DOHH2 (cell line): ENCODE measurements at regions not wholly inside any gene's neighbourhood (a gene's known extent, or its start where the extent isn't known, plus 50 kb on each side); places are given as distances from the start of the nearest gene placed in this dataset.

Experiments used
- H3F3A ChIP-seq: fragments of 200-600 bp; sonication (generic), shearing (Covaris generic); 2 replicates; pipeline ENCODE4 v1.6.0; 2016; ENCODE audit warnings: antibody characterized with exemption, mild to moderate bottlenecking; ENCODE audit not compliant: control insufficient read depth, insufficient read depth
- H3K27ac ChIP-seq: fragments of 200-600 bp; sonication (generic); 2 replicates; pipeline ENCODE4 v1.5.1; 2014; ENCODE audit warnings: low read depth, mild to moderate bottlenecking, low read length, moderate library complexity
- H3K27me3 ChIP-seq: fragments of 200-600 bp; sonication (generic); 2 replicates; pipeline ENCODE4 v1.6.1; 2014; ENCODE audit warnings: mild to moderate bottlenecking, low read length, mixed read lengths; ENCODE audit not compliant: control insufficient read depth
- H3K36me3 ChIP-seq: fragments of 200-600 bp; sonication (generic); 2 replicates; pipeline ENCODE4 v1.6.1; 2014; ENCODE audit warnings: mild to moderate bottlenecking, low read length, moderate library complexity, mixed read lengths; ENCODE audit not compliant: control insufficient read depth
- H3K4me1 ChIP-seq: fragments of 200-600 bp; sonication (generic); 2 replicates; pipeline ENCODE4 v1.6.1; 2014; ENCODE audit warnings: mild to moderate bottlenecking, low read length, mixed read lengths; ENCODE audit not compliant: control insufficient read depth
- H3K4me2 ChIP-seq: fragments of 200-600 bp; sonication (generic); 2 replicates; pipeline ENCODE4 v1.6.0; 2014; ENCODE audit warnings: mild to moderate bottlenecking, low read length, moderate library complexity
- H3K4me3 ChIP-seq: fragments of 200-600 bp; sonication (generic); 2 replicates; pipeline ENCODE4 v1.5.1; 2014; ENCODE audit warnings: mild to moderate bottlenecking, low read length, mixed read lengths
- H3K79me2 ChIP-seq: fragments of 200-600 bp; sonication (generic); 2 replicates; pipeline ENCODE4 v1.6.1; 2014; ENCODE audit warnings: mild to moderate bottlenecking, low read length, mixed read lengths; ENCODE audit not compliant: control insufficient read depth
- H3K9me2 ChIP-seq: fragments of 200-600 bp; sonication (generic); replicated peaks from 2 replicates; pipeline ENCODE4 v1.6.1; 2014; ENCODE audit warnings: mild to moderate bottlenecking, low read length, mixed read lengths; ENCODE audit not compliant: control insufficient read depth
- H3K9me3 ChIP-seq: fragments of 200-600 bp; sonication (generic); 2 replicates; pipeline ENCODE4 v1.6.1; 2014; ENCODE audit warnings: antibody characterized with exemption, low read length, mixed read lengths; ENCODE audit not compliant: control insufficient read depth, insufficient read depth
- H4K20me1 ChIP-seq: fragments of 200-600 bp; sonication (generic); 2 replicates; pipeline ENCODE4 v1.6.0; 2014; ENCODE audit warnings: low read depth, mild to moderate bottlenecking, antibody characterized with exemption, low read length, moderate library complexity; ENCODE audit not compliant: control insufficient read depth, insufficient read depth
- EZH2phosphoT487 ChIP-seq: fragments of 200-600 bp; sonication (generic); IDR thresholded peaks from 2 replicates; pipeline ENCODE4 v1.6.1; 2017; ENCODE audit warnings: borderline replicate concordance, mild to moderate bottlenecking, antibody characterized with exemption, low read length, moderate library complexity, mixed read lengths
- TF ChIP-seq, protein P1 (sequence below): fragments of 200-600 bp; sonication (generic); IDR thresholded peaks from one replicate; pipeline ENCODE4 v1.5.1; 2014; ENCODE audit warnings: antibody characterized with exemption, mild to moderate bottlenecking, low read depth, low read length; ENCODE audit not compliant: poor library complexity, severe bottlenecking

DNA sequence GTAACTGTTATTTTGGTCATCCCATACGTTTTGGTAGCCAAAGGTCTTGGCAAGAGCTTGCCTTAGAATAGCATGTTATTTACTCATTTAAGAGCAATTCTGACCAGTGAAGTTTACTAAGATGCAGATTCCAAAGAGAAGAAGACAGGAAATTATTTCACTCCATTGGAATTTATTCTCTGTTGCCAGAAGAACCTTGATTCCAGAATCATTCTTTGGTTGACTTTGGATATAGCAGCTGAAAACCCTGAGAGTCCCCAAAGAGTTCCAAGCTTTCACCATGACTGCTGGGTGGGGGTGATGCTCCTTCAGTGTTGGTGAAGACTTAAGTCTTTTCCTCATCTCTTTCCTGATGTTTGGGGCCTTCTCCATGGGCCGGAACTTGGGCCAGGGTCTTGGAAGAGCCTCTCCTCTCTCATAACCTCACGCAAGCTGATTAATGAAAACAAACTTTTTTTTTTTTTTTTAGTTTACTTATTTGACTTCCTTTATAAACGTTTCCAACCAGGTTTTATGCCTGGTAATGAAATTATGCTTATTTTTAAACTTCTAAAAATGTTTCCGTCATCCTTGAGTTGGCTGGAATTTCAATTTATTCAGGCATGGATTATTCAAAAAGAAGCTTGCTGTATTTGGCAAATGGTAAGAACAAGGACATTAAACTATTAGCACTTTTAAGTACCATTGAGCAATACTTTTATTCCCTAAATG lies 192.0 kb downstream of the MTX2 start:
- H3K27me3 ChIP-seq: peaks cover 8% of the 10 kb centered on the region; the same call in 1 of the 2 replicates
- no peak for TF ChIP-seq EZH2phosphoT487
- TF ChIP-seq, protein P1, sequence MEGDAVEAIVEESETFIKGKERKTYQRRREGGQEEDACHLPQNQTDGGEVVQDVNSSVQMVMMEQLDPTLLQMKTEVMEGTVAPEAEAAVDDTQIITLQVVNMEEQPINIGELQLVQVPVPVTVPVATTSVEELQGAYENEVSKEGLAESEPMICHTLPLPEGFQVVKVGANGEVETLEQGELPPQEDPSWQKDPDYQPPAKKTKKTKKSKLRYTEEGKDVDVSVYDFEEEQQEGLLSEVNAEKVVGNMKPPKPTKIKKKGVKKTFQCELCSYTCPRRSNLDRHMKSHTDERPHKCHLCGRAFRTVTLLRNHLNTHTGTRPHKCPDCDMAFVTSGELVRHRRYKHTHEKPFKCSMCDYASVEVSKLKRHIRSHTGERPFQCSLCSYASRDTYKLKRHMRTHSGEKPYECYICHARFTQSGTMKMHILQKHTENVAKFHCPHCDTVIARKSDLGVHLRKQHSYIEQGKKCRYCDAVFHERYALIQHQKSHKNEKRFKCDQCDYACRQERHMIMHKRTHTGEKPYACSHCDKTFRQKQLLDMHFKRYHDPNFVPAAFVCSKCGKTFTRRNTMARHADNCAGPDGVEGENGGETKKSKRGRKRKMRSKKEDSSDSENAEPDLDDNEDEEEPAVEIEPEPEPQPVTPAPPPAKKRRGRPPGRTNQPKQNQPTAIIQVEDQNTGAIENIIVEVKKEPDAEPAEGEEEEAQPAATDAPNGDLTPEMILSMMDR: no peak
- H3K79me2 ChIP-seq: no peaks in the 10 kb centered on the region
- no peaks in the 10 kb centered on the region for H3F3A ChIP-seq
- no peak overlapping the region for H3K4me2 ChIP-seq
- H3K9me2 ChIP-seq: no peaks in the 10 kb centered on the region
- no peaks in the 10 kb centered on the region for H4K20me1 ChIP-seq
- H3K4me3 ChIP-seq: no peak overlapping the region
- H3K9me3 ChIP-seq: no peaks in the 10 kb centered on the region
- no peak overlapping the region for H3K27ac ChIP-seq
- H3K4me1 ChIP-seq: no peaks in the 10 kb centered on the region
- no peaks in the 10 kb centered on the region for H3K36me3 ChIP-seq

DNA sequence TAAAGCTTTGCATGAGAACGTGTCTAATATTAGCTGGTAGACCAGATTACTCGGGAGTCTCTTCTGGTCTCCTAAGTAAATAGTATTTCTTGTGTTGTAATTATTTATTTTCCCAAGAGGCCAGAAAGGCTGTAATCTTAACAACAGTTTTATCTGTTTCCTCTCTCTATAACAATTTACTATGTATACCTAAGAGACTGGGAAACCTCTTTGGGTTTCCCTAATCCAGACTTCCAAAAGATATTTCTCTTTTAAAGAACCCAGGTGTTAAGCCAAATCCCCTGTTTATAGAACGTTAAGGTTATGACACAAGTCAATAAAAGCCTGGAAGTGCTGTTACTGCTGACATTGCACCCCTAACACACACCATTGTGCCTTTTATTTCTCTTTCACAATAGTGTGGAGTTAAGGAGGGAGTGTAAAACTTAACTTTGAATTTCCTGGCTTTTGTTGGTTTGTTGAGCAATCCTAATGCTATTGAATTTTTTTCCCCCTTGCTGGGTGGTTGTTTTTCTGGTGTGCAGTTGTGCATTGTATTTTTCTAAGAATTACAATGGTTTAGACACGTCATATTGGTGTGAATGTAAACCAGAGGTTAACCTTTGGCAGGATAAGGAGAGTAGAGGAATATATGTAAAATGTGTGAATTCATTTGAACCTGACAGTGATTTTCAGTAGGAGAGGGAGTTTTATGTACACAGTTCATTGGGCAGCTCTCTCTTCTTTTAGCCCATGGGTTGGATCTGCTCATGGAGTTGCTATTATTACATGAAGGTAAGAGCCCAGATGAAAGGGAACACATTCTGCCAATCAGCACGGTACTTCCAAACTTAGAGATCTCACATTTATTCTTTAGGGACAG lies 192.8 kb downstream of the MTX2 start:
- H3K27ac ChIP-seq: no peak overlapping the region

DNA sequence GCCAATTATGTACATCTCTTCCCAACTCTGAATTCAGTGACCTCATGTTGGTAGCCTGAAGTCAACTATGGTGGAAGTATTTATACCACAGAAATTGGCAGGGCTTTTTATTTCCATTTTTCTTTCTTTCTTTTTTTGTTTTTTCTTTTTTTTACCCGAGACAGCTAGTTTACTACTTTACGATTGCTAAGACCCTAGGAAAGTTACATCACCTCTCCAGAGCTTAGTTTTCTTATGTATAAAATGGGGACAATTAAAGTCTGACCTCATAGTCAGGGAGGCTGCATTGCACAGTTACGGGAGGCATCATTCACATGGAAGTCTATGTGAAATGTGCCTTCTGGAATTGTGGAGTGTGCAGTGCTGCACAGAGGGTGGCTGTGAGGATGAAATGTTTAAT lies 194.3 kb downstream of the MTX2 start:
- H3F3A ChIP-seq: no peaks in the 10 kb centered on the region

More for the DNA sequence above, 192.8 kb downstream of the MTX2 start:
- Histone ChIP-seq H3K9me2 (no peaks in the 10 kb centered on the region), H3K79me2 (no peaks in the 10 kb centered on the region), H3F3A (no peaks in the 10 kb centered on the region), H3K4me1 (no peaks in the 10 kb centered on the region), H3K4me2 (no peak overlapping the region), H3K4me3 (no peak overlapping the region), H3K9me3 (no peaks in the 10 kb centered on the region), H3K27me3 (peaks cover 8% of the 10 kb centered on the region; the same call in 1 of the 2 replicates), H3K36me3 (no peaks in the 10 kb centered on the region), H4K20me1 (no peaks in the 10 kb centered on the region)
- TF ChIP-seq, protein P1: no peak
- no peak for TF ChIP-seq EZH2phosphoT487

More for the DNA sequence above, 194.3 kb downstream of the MTX2 start:
- Histone ChIP-seq H3K4me1 (no peaks in the 10 kb centered on the region), H3K79me2 (no peaks in the 10 kb centered on the region), H3K27ac (no peak overlapping the region), H3K4me3 (no peak overlapping the region), H3K9me3 (no peaks in the 10 kb centered on the region), H3K4me2 (no peak overlapping the region), H3K36me3 (no peaks in the 10 kb centered on the region), H3K9me2 (no peaks in the 10 kb centered on the region), H3K27me3 (peaks cover 8% of the 10 kb centered on the region; the same call in 1 of the 2 replicates), H4K20me1 (no peaks in the 10 kb centered on the region)
- TF ChIP-seq, protein P1: no peak
- no peak for TF ChIP-seq EZH2phosphoT487
